Endothelial cell of umbilical vein (primary cell): ENCODE measurements at regions not wholly inside any gene's neighbourhood (a gene's known extent, or its start where the extent isn't known, plus 50 kb on each side); places are given as distances from the start of the nearest gene placed in this dataset.

Experiments used
- CTCF ChIP-seq, 2 donors: IDR thresholded peaks; 1 replicate in 1 of 2; 2 replicates in 1 of 2; pipeline ENCODE4 v1.5.1; 2011; ENCODE audit warnings: low read length in 2 of 2, mild to moderate bottlenecking in 2 of 2, moderate library complexity in 2 of 2, control low read depth in 1 of 2, inconsistent platforms in 1 of 2, low read depth in 1 of 2; ENCODE audit not compliant: insufficient read depth in 1 of 2; ENCODE audit errors: extremely low read depth in 1 of 2
- EZH2 ChIP-seq: IDR thresholded peaks from 2 replicates; pipeline ENCODE4 v1.6.1; 2012; ENCODE audit warnings: borderline replicate concordance, low read depth, mild to moderate bottlenecking, moderate library complexity, low read length, inconsistent platforms; ENCODE audit not compliant: severe bottlenecking
- FOS ChIP-seq: IDR thresholded peaks from 2 replicates; pipeline ENCODE4 v1.6.1; 2011; ENCODE audit warnings: mild to moderate bottlenecking, low read length, moderate library complexity, borderline replicate concordance; ENCODE audit not compliant: insufficient read depth
- JUN ChIP-seq: IDR thresholded peaks from 2 replicates; pipeline ENCODE4 v1.6.1; 2011; ENCODE audit warnings: borderline replicate concordance, low read depth; ENCODE audit not compliant: insufficient read length, insufficient read depth
- MAX ChIP-seq: IDR thresholded peaks from 2 replicates; pipeline ENCODE4 v1.6.1; 2011; ENCODE audit not compliant: insufficient read depth, insufficient read length
- MYC ChIP-seq: IDR thresholded peaks from one replicate; pipeline ENCODE4 v1.6.1; 2011; ENCODE audit warnings: mild to moderate bottlenecking, low read depth, low read length
- POLR2A ChIP-seq: IDR thresholded peaks from 2 replicates; pipeline ENCODE4 v1.6.1; 2012; ENCODE audit warnings: low read depth, mild to moderate bottlenecking, control low read depth, low read length
- POLR2AphosphoS5 ChIP-seq: IDR thresholded peaks from 2 replicates; pipeline ENCODE4 v1.6.1; 2012; ENCODE audit warnings: low read depth, mild to moderate bottlenecking, control low read depth, low read length, moderate library complexity; ENCODE audit not compliant: insufficient read depth

GRCh38 chr1:119209596-119210295 is 69.3 kb upstream of the WARS2 start:
- TF ChIP-seq FOS = no peak
- no peak for TF ChIP-seq CTCF (IDR thresholded peaks at IDR 0.05; ENCODE audit: extremely low read depth in 1 of 2, insufficient read depth in 1 of 2, low read depth in 1 of 2, low read length in 2 of 2)
- no peak for TF ChIP-seq EZH2
- TF ChIP-seq POLR2A = no peak
- TF ChIP-seq POLR2AphosphoS5 = no peak
- no peak for TF ChIP-seq MAX
- TF ChIP-seq JUN = no peak
- TF ChIP-seq MYC = no peak
